H1 (cell line): ENCODE measurements at regions not wholly inside any gene's neighbourhood (a gene's known extent, or its start where the extent isn't known, plus 50 kb on each side); places are given as distances from the start of the nearest gene placed in this dataset.
"Not testable (repeated sequence)": the region's sequence is repeated elsewhere in the genome, so short reads cannot be mapped to it uniquely, and the experiment has no call there.

Experiments used
- CTCF ChIA-PET: fragments of 300-600 bp; sonication (Branson Sonifier 250); formaldehyde crosslinking; loops from one replicate; lab custom pipeline; 2021; ENCODE audit not compliant: partially characterized antibody; lab: Charles Lee
- POLR2A ChIA-PET: fragments of 300-600 bp; sonication (Branson Sonifier 250); formaldehyde crosslinking; loops from one replicate; lab custom pipeline; 2021; ENCODE audit warnings: inconsistent platforms; ENCODE audit not compliant: partially characterized antibody; lab: Charles Lee
- DNase-seq, 2 experiments: peaks; one replicate each; pipeline versions ENCODE4 v3.0.0 to v3.0.0-alpha.2; 2010 to 2022; ENCODE audit warnings: low spot score in 2 of 2, low read depth in 1 of 2, mixed read lengths in 1 of 2
- FAIRE-seq: peaks from 2 replicates; lab custom pipeline; 2011; peaks lifted over from hg19 to GRCh38; lab: Jason Lieb, UNC
- H2AFZ ChIP-seq: 2 replicates; pipeline ENCODE4 v1.8.1; 2012; ENCODE audit warnings: low read length, inconsistent platforms
- H2AK5ac ChIP-seq: 2 replicates; pipeline ENCODE4 v1.6.1; 2013; ENCODE audit warnings: low read depth, low read length
- H2BK120ac ChIP-seq: replicated peaks from 2 replicates; pipeline ENCODE3; 2013; ENCODE audit warnings: low read depth, low read length, inconsistent platforms
- H2BK12ac ChIP-seq: 2 replicates; pipeline ENCODE4 v1.6.1; 2013; ENCODE audit warnings: low read depth, low read length
- H2BK15ac ChIP-seq: 2 replicates; pipeline ENCODE4 v1.6.1; 2013; ENCODE audit warnings: low read length
- H2BK20ac ChIP-seq: 2 replicates; pipeline ENCODE4 v1.6.1; 2013; ENCODE audit warnings: low read length
- H2BK5ac ChIP-seq: 2 replicates; pipeline ENCODE4 v1.6.1; 2013; ENCODE audit warnings: low read depth, low read length
- H3K14ac ChIP-seq: 2 replicates; pipeline ENCODE4 v1.6.1; 2013; ENCODE audit warnings: inconsistent platforms; ENCODE audit not compliant: insufficient read length
- H3K18ac ChIP-seq: 2 replicates; pipeline ENCODE4 v1.6.1; 2013; ENCODE audit warnings: low read length; ENCODE audit errors: extremely low read depth
- H3K23ac ChIP-seq: 2 replicates; pipeline ENCODE4 v1.6.1; 2013; ENCODE audit warnings: inconsistent platforms; ENCODE audit not compliant: insufficient read length
- H3K23me2 ChIP-seq: 2 replicates; pipeline ENCODE4 v1.6.1; 2013; ENCODE audit warnings: low read depth, low read length
- H3K27ac ChIP-seq: 2 replicates; pipeline ENCODE4 v1.6.1; 2011; ENCODE audit warnings: low read depth, low read length, inconsistent platforms
- H3K27me3 ChIP-seq, 4 experiments: replicated peaks in 1 of 4; 1 replicate in 1 of 4; 2 replicates in 3 of 4; pipeline versions ENCODE4 v1.6.1 to v1.8.1; 2011 to 2013; ENCODE audit warnings: low read length in 3 of 4, mild to moderate bottlenecking in 3 of 4, inconsistent platforms in 2 of 4, mixed read lengths in 2 of 4, moderate library complexity in 1 of 4; ENCODE audit not compliant: control insufficient read depth in 3 of 4, insufficient read depth in 3 of 4; ENCODE audit errors: extremely low read depth in 1 of 4
- H3K36me3 ChIP-seq, 4 experiments: 2 replicates each; pipeline versions ENCODE4 v1.6.1 to v1.8.1; 2011 to 2013; ENCODE audit warnings: mild to moderate bottlenecking in 4 of 4, low read length in 3 of 4, moderate library complexity in 2 of 4, control low read depth in 1 of 4, inconsistent platforms in 1 of 4; ENCODE audit not compliant: insufficient read depth in 4 of 4, control insufficient read depth in 2 of 4
- H3K4ac ChIP-seq: replicated peaks from 2 replicates; pipeline ENCODE3; 2013; ENCODE audit warnings: low read length, low read depth, mixed read lengths, inconsistent platforms; ENCODE audit not compliant: insufficient read length
- H3K4me1 ChIP-seq, 4 experiments: replicated peaks in 1 of 4; 1 replicate in 1 of 4; 2 replicates in 3 of 4; pipeline versions ENCODE4 v1.6.1 to v1.8.1; 2011 to 2013; ENCODE audit warnings: low read length in 3 of 4, inconsistent platforms in 2 of 4, mixed read lengths in 1 of 4; ENCODE audit not compliant: insufficient read depth in 4 of 4, control insufficient read depth in 3 of 4
- H3K4me2 ChIP-seq, 2 experiments: 2 replicates each; pipeline versions ENCODE4 v1.6.1 to v1.8.1; 2011 to 2013; ENCODE audit warnings: low read depth in 2 of 2, low read length in 2 of 2, control low read depth in 1 of 2, inconsistent platforms in 1 of 2, mild to moderate bottlenecking in 1 of 2; ENCODE audit not compliant: insufficient read depth in 1 of 2
- H3K4me3 ChIP-seq, 4 experiments: fragments of 200-600, 300-600 bp in 1 of 4; sonication (generic), shearing (Covaris generic), sonication (Bioruptor Twin) in 1 of 4; 2 replicates each; pipeline versions ENCODE4 v1.5.1 to v1.8.1; 2011 to 2016; ENCODE audit warnings: low read length in 4 of 4, low read depth in 3 of 4, control low read depth in 2 of 4, inconsistent platforms in 2 of 4, mild to moderate bottlenecking in 2 of 4, mixed read lengths in 1 of 4, moderate library complexity in 1 of 4; ENCODE audit not compliant: insufficient read depth in 2 of 4; ENCODE audit errors: extremely low read depth in 1 of 4
- H3K56ac ChIP-seq: replicated peaks from 2 replicates; pipeline ENCODE3; 2013; ENCODE audit warnings: low read depth, mild to moderate bottlenecking, mixed read lengths, low read length, inconsistent platforms; ENCODE audit not compliant: insufficient read length
- H3K79me1 ChIP-seq: 2 replicates; pipeline ENCODE4 v1.6.1; 2013; ENCODE audit warnings: low read depth, low read length, control low read depth
- H3K79me2 ChIP-seq, 2 experiments: 2 replicates each; pipeline versions ENCODE4 v1.6.1 to v1.8.1; 2012 to 2013; ENCODE audit warnings: low read length in 2 of 2, mild to moderate bottlenecking in 2 of 2, inconsistent platforms in 1 of 2; ENCODE audit not compliant: insufficient read depth in 2 of 2, control insufficient read depth in 1 of 2
- H3K9ac ChIP-seq, 4 experiments: replicated peaks in 1 of 4; 1 replicate in 1 of 4; 2 replicates in 3 of 4; pipeline versions ENCODE4 v1.6.1 to v1.8.1; 2011 to 2013; ENCODE audit warnings: low read depth in 3 of 4, low read length in 3 of 4, control low read depth in 2 of 4, mild to moderate bottlenecking in 2 of 4, moderate library complexity in 2 of 4, inconsistent platforms in 1 of 4; ENCODE audit errors: extremely low read depth in 1 of 4
- H3K9me3 ChIP-seq, 2 experiments: 2 replicates each; pipeline versions ENCODE4 v1.6.1 to v1.8.1; 2012 to 2013; ENCODE audit warnings: mild to moderate bottlenecking in 2 of 2, moderate library complexity in 2 of 2, control low read depth in 1 of 2, inconsistent platforms in 1 of 2, low read depth in 1 of 2, low read length in 1 of 2, mixed read lengths in 1 of 2; ENCODE audit not compliant: insufficient read depth in 2 of 2
- H4K20me1 ChIP-seq, 2 experiments: replicated peaks in 1 of 2; 2 replicates each; pipeline versions ENCODE3 to v1.8.1; 2011 to 2013; ENCODE audit warnings: inconsistent platforms in 2 of 2, low read length in 2 of 2, mild to moderate bottlenecking in 1 of 2; ENCODE audit not compliant: insufficient read depth in 2 of 2, control insufficient read depth in 1 of 2
- H4K5ac ChIP-seq: 2 replicates; pipeline ENCODE4 v1.6.1; 2013; ENCODE audit warnings: low read length, low read depth, mixed read lengths, inconsistent platforms; ENCODE audit not compliant: insufficient read length
- H4K8ac ChIP-seq: 2 replicates; pipeline ENCODE4 v1.8.0; 2013; ENCODE audit warnings: mild to moderate bottlenecking, moderate library complexity, low read length, inconsistent platforms; ENCODE audit not compliant: insufficient read depth; ENCODE audit errors: extremely low read depth
- H4K91ac ChIP-seq: replicated peaks from 2 replicates; pipeline ENCODE3; 2013; ENCODE audit warnings: low read length, mixed read lengths, inconsistent platforms; ENCODE audit not compliant: insufficient read length
- TAF7 ChIP-seq: optimal IDR thresholded peaks from 2 replicates; pipeline ENCODE3; 2011; ENCODE audit warnings: low read depth, mild to moderate bottlenecking, inconsistent platforms, low read length, moderate library complexity, borderline replicate concordance
- ZNF274 ChIP-seq: IDR thresholded peaks from 2 replicates; pipeline ENCODE4 v1.7.0; 2012; ENCODE audit warnings: low read length, borderline replicate concordance; ENCODE audit errors: extremely low read depth
- WGBS, 2 experiments: shearing (Covaris generic) in 1 of 2; methylation state at CpG; one replicate each; pipeline versions ENCODE4 v1.1.6 to v1.1.7; 2013 to 2015; ENCODE audit warnings: low lambda C conversion rate in 2 of 2, mixed read lengths in 2 of 2, inconsistent platforms in 1 of 2, low coverage in 1 of 2, missing lambda C conversion rate in 1 of 2; ENCODE audit not compliant: insufficient replicate concordance in 2 of 2, insufficient coverage in 1 of 2, insufficient read length in 1 of 2; ENCODE audit errors: extremely low coverage in 1 of 2, missing lambda C conversion rate in 1 of 2; 5-methylcytosine and 5-hydroxymethylcytosine counted together

DNA sequence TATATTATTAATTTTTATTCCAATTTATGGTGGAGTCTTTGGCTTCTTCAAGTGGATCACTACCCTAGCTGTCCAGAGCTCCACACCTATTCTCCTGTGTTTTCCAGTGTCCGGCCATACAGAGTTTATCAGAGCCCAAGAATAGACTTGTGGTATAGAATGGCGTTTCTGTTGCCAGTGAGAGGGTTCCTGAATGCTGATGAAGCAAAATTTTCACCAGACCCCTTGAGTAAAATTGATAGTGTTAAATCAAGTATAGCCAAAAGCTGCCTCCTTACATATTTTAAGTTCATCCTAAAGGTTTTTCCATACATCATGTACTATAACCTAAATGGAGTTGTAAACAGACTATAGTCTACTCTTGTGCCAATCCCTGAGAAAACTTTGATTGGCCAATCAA, 171.5 kb upstream of the CHL1 start (continued):
- no peak for TF ChIP-seq TAF7
- no peak for TF ChIP-seq ZNF274

DNA sequence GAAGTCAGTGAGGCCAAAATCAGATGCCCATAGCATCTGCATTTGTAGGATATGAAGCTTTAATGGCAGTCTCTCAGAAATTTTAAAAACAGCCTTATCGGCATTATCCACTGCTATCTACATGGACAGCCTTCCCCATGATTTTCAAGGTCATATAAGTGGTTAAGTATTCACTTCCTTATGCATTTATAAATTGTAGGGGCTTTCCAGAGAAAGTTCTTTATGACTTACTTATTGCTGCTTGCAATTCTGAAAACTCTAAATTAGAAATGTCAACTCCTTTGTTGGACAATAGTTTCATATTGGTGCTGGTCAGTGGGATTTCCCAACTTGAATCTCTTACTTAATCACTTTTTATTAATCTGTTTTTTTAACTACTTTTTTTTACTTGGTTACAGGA, 160.6 kb upstream of the CHL1 start:
- H4K20me1 ChIP-seq, H2BK5ac ChIP-seq, H3K27ac ChIP-seq, H2BK120ac ChIP-seq, H2AK5ac ChIP-seq, H3K4ac ChIP-seq, H3K4me2 ChIP-seq, H3K36me3 ChIP-seq, H3K18ac ChIP-seq, DNase-seq, H2BK15ac ChIP-seq, H3K23me2 ChIP-seq, FAIRE-seq, H3K23ac ChIP-seq, CTCF ChIA-PET, H2AFZ ChIP-seq, H4K5ac ChIP-seq, H4K91ac ChIP-seq, H3K79me1 ChIP-seq, H4K8ac ChIP-seq, H3K79me2 ChIP-seq, POLR2A ChIA-PET, H3K14ac ChIP-seq, H3K9ac ChIP-seq, H3K4me3 ChIP-seq, H2BK12ac ChIP-seq, H3K4me1 ChIP-seq, H3K9me3 ChIP-seq, H3K56ac ChIP-seq, H2BK20ac ChIP-seq, H3K27me3 ChIP-seq: not testable (repeated sequence)
- 100% methylated on average over 1 of the region's 1 CpG; no CpG with 5 or more reads in 1 of the 2 experiments for WGBS, 2 experiments
